OCI-M1 (cell line): ENCODE measurements at regions not wholly inside any gene's neighbourhood (a gene's known extent, or its start where the extent isn't known, plus 50 kb on each side); places are given as distances from the start of the nearest gene placed in this dataset.
"Not testable (repeated sequence)": the region's sequence is repeated elsewhere in the genome, so short reads cannot be mapped to it uniquely, and the experiment has no call there.

Experiments
- DNase-seq: peaks from one replicate; lab custom pipeline; 2025; lab: John Stamatoyannopoulos, UW

- no peak for DNase-seq
These were observed 101.9 kb downstream of the RGS21 start for GRCh38 chr1:192418552-192419285.

GRCh38 chr1:192430644-192431043 is 113.9 kb downstream of the RGS21 start:
- DNase-seq: peak; percentile 8

GRCh38 chr1:192435704-192436103 is 118.9 kb downstream of the RGS21 start:
- peak; percentile 30 for DNase-seq

- peak; percentile 80 for DNase-seq
These were observed 119.8 kb downstream of the RGS21 start for GRCh38 chr1:192436441-192437078.

DNA sequence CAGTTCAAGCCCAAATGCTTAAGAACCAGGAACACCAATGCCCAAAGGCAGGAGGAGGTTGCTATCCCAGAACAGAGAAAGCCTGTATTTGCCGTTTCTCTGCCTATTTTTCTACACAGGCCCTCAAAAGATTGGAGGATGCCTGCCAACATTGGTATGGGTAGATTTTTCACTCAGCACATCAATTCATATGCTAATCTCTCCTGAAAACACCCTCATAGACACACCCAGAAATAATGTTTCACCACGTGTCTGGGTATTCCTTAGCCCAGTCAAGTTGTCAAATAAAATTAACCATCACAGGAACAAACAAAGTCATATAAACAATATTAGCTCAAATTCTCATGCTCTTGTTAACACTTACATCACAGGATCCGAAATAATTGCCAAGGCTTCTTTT is 121.9 kb downstream of the RGS21 start:
- DNase-seq: no peak

DNA sequence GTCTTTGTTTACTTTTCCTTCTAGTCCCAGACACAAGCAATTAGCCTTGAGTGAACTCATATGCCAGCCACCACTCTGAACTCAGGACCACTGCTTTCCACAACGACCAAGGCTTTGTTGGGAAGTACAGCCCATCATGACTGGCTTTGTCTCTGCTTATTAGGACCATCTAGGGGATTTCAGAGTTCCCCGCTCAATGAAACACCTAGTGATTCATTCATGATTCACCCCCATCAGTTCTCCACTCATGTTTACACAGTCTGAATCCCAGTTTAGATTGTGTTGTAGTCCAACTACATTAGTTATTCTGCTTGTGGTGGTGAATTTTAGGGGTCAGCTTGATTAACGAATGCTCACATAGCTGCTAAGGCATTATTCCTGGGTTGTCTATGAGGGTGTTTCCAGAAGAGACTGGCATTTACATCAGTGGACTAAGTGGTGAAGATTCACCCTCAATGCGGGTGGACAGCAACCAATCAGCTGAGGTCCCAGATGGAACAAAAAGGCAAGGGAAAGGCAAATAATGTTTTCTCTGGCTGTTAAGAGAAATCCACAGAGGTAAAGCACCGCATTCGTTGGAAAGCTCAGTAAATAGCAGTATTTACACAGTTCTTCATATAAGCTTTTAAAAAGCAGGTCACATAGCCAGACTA is 122.7 kb downstream of the RGS21 start:
- no peak for DNase-seq

GRCh38 chr1:192441492-192441891 is 124.7 kb downstream of the RGS21 start:
- DNase-seq: no peak

GRCh38 chr1:192442736-192443135 is 125.9 kb downstream of the RGS21 start:
- no peak for DNase-seq

DNA sequence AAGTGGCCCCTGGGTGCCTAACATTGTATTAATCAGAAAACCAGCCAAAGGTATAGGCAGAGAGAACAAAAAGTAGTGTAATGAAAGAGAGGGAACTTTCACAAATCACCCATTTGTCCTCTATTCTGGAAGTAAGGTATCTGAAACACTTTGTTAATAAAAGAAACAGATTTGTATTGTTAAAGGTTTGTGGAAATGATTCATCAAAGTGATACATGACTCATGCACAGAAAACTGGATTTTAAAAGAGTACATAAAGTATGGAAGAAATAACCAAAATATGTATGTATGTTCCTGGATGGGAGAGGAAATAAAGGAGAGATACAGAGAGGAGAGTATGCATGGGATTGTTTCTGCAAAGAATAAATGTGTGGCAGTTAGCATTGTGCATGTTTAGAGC is 126.8 kb downstream of the RGS21 start:
- DNase-seq: no peak

DNA sequence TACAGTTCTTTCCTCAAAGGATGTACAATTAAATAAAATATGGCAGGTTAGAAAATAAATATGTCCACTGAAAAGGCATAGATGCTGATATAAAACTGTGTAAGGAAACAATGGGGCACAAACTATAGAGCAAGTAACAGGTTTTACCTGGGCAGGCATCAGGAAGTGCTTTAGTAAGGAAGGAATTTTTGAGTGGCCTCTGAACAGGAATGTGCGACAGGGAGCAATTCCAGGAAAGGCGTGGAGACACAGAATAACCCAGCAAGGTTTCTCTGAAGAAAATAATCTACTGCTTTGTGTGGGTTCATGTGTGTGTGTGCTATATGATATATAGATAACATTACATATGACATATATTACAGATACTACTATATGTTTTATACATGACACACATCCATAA is 128.4 kb downstream of the RGS21 start:
- no peak for DNase-seq

- DNase-seq: peak; percentile 84
These were observed 129.2 kb downstream of the RGS21 start for GRCh38 chr1:192445839-192446489.

- no peak for DNase-seq
These were observed 127.5 kb upstream of the RGS1 start for GRCh38 chr1:192448026-192448578.

GRCh38 chr1:192453360-192453992 is 122.1 kb upstream of the RGS1 start:
- DNase-seq: no peak

GRCh38 chr1:192459467-192459866 is 116.1 kb upstream of the RGS1 start:
- no peak for DNase-seq

GRCh38 chr1:192461684-192462083 is 113.9 kb upstream of the RGS1 start:
- DNase-seq: no peak

DNA sequence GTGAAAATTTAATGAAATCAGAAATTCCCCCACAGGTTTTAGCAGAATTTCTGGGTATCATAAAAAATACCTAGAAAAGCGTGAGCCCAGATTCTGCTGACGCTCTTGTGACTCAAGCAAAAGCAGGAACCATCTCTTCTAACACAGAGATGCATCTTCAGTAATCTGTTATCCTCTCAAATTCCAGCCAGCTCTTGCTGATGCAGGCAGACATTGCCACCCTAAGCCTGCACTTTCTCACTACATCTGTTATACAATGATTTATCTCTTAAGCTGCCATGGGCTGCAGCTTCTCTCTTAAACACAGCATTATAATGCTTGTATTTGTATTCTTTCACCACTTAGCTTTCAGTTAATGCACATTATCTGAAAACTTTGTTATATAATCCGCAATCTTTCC is 113.0 kb upstream of the RGS1 start:
- DNase-seq: peak; percentile 15

GRCh38 chr1:192463661-192464060 is 111.9 kb upstream of the RGS1 start:
- no peak for DNase-seq

GRCh38 chr1:192465221-192465620 is 110.4 kb upstream of the RGS1 start:
- not testable (repeated sequence) for DNase-seq

DNA sequence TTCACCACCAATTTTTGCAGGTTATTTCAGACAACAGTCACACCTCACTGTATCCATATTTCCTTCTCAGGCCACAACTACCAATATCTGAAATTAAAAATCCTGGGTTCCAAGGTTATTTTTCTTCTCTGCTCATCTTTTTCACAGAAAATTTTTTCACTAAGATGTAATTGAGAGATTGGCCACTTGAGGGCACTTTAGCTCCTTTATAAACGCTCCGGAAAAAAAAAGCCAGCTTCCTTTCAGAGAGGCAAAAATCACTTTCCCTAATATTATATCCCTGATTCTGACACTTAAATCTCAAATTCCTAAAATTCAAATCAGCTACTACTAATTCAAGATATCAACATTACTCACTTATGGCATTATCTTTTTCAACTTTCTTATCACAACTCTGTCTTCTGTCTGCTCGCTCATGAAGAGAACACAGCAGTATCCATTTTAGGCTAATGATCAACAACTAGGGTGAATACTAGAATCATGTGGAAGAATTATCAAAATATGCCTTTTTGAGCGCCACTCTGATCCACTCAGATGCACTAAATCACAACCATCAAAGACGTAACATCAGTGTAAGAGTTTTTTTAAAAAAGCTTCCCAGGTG is 101.4 kb upstream of the RGS1 start:
- peak; percentile 72 for DNase-seq

- DNase-seq: no peak
These were observed 100.2 kb upstream of the RGS1 start for GRCh38 chr1:192475329-192475728.

- no peak for DNase-seq
These were observed 99.6 kb upstream of the RGS1 start for GRCh38 chr1:192475970-192476369.
